ENCODE measurements at regions not wholly inside any gene's neighbourhood (a gene's known extent, or its start where the extent isn't known, plus 50 kb on each side); places are given as distances from the start of the nearest gene placed in this dataset.

DNA sequence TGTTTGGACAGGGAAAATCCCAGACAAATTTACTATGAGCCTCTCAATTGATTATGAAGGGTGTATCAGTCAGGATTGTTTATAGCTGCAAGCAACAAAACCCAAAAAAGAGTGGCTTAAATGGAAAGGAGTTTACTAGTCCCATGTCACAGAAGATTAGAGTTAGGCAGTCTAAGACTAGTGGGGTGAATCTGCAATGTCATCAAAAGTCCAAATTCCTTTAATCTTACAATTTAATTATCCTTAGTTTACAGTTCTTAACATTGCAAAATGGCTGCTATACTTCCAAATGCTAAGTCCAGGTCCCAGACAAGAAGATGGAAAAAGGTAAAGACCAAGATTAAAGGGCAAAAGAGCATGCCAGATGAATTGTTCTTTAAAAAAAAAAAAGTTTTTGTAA, 143.6 kb downstream of the CD47 start:
- TF ChIP-seq, protein P1, sequence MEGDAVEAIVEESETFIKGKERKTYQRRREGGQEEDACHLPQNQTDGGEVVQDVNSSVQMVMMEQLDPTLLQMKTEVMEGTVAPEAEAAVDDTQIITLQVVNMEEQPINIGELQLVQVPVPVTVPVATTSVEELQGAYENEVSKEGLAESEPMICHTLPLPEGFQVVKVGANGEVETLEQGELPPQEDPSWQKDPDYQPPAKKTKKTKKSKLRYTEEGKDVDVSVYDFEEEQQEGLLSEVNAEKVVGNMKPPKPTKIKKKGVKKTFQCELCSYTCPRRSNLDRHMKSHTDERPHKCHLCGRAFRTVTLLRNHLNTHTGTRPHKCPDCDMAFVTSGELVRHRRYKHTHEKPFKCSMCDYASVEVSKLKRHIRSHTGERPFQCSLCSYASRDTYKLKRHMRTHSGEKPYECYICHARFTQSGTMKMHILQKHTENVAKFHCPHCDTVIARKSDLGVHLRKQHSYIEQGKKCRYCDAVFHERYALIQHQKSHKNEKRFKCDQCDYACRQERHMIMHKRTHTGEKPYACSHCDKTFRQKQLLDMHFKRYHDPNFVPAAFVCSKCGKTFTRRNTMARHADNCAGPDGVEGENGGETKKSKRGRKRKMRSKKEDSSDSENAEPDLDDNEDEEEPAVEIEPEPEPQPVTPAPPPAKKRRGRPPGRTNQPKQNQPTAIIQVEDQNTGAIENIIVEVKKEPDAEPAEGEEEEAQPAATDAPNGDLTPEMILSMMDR (IDR thresholded peaks at IDR 0.05; ENCODE audit: low read depth, low read length), result no peak
- no peak for TF ChIP-seq POLR2A (IDR thresholded peaks at IDR 0.05; ENCODE audit: extremely low read depth, insufficient read length)
- TF ChIP-seq, protein P2, sequence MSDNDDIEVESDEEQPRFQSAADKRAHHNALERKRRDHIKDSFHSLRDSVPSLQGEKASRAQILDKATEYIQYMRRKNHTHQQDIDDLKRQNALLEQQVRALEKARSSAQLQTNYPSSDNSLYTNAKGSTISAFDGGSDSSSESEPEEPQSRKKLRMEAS (IDR thresholded peaks at IDR 0.05; ENCODE audit: low read depth, low read length), result no peak
